Cardiac fibroblast (primary cell): ENCODE measurements at regions not wholly inside any gene's neighbourhood (a gene's known extent, or its start where the extent isn't known, plus 50 kb on each side); places are given as distances from the start of the nearest gene placed in this dataset.

ENCODE experiments used
- DNase-seq, 2 donors: peaks; one replicate each; pipeline versions ENCODE4 v3.0.0 to v3.0.0-alpha.2; 2010; ENCODE audit warnings: low read depth in 2 of 2
- H3K4me3 ChIP-seq, 2 donors: replicated peaks in 1 of 2; 1 replicate in 1 of 2; 2 replicates in 1 of 2; pipeline ENCODE4 v1.5.1; 2011; ENCODE audit warnings: low read depth in 2 of 2, low read length in 2 of 2, mild to moderate bottlenecking in 2 of 2, moderate library complexity in 1 of 2
- CTCF ChIP-seq: IDR thresholded peaks from one replicate; pipeline ENCODE4 v1.5.1; 2011; ENCODE audit warnings: low read depth, mild to moderate bottlenecking, low read length, inconsistent platforms

- TF ChIP-seq CTCF, result no peak
- H3K4me3 ChIP-seq, result no peak overlapping the region
- no peak for DNase-seq
Observed at GRCh38 chr2:239506961-239507360, 106.1 kb upstream of the HDAC4 start.

- no peak for TF ChIP-seq CTCF
- no peak overlapping the region for H3K4me3 ChIP-seq
- no peak for DNase-seq
Observed at GRCh38 chr2:239506101-239506857, 105.5 kb upstream of the HDAC4 start.

- DNase-seq, result no peak
- no peak for TF ChIP-seq CTCF
- H3K4me3 ChIP-seq, result no peak overlapping the region
Observed at GRCh38 chr2:239504643-239505235, 103.9 kb upstream of the HDAC4 start.

- H3K4me3 ChIP-seq, result no peak overlapping the region
- TF ChIP-seq CTCF, result no peak
- DNase-seq, result no peak
Observed at GRCh38 chr2:239502430-239503186, 101.8 kb upstream of the HDAC4 start.

- no peak overlapping the region for H3K4me3 ChIP-seq
- TF ChIP-seq CTCF, result no peak
- no peak for DNase-seq
Observed at GRCh38 chr2:239500574-239501550, 100.0 kb upstream of the HDAC4 start.
